Lower leg skin (tissue), 3 donors: ENCODE measurements at regions not wholly inside any gene's neighbourhood (a gene's known extent, or its start where the extent isn't known, plus 50 kb on each side); places are given as distances from the start of the nearest gene placed in this dataset.

ENCODE experiments used
- CTCF ChIP-seq, 3 donors: fragments of 450-650 bp; IDR thresholded peaks; one replicate each; pipeline ENCODE4 v1.5.1; 2016; ENCODE audit warnings: antibody characterized with exemption in 3 of 3, mild to moderate bottlenecking in 3 of 3, moderate library complexity in 2 of 3
- POLR2A ChIP-seq, 2 donors: fragments of 450-650 bp; IDR thresholded peaks; one replicate each; pipeline ENCODE4 v1.6.1; 2016 to 2017; ENCODE audit warnings: antibody characterized with exemption in 2 of 2, mild to moderate bottlenecking in 1 of 2, moderate library complexity in 1 of 2

DNA sequence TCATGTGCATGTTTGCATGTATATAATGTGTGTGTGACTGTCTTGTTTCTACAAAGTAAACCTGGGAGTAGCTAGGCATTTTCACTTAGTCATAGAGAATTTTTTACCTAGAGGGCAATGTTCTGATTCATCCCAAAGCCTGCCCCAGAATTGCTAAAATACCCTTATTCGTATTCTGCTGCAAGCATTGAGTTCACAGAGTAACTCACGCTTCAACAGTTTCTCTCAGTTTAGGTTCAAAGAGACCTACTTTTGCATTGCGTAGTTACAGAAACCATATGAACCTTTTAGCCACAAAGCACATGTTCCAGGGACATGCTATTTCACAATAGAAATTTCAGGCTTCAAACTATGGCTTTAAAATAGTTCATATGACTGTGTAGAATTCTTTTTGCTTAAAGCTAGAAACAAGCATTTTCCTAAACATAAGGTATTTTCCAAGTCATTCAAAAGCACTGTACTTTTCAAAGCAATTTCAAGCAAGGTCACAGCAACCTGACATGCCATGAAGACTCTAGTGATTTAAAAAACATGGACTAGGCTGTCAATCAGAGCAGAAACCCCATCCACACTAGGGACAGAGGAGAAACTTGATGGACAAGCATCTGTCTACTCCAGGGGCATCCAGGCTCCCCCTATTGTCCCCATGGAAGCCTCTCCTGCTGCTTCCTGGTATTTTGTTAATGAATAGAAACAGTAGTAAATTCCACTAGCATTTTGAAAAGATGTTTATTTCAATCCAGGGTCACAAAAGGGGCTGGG is 81.5 kb upstream of the MAPK10 start:
- TF ChIP-seq CTCF (IDR thresholded peaks at IDR 0.05), result no peak
- no peak for TF ChIP-seq POLR2A (IDR thresholded peaks at IDR 0.05)
